AG09309 (cell line): ENCODE measurements at regions not wholly inside any gene's neighbourhood (a gene's known extent, or its start where the extent isn't known, plus 50 kb on each side); places are given as distances from the start of the nearest gene placed in this dataset.

Experiments used
- DNase-seq: peaks from one replicate; pipeline ENCODE4 v3.0.0-alpha.2; 2010; ENCODE audit warnings: low read depth
- H3K4me3 ChIP-seq: 2 replicates; pipeline ENCODE4 v1.5.1; 2011; ENCODE audit warnings: mild to moderate bottlenecking, low read depth, low read length, moderate library complexity; ENCODE audit not compliant: control insufficient read depth
- TF ChIP-seq, protein P1 (sequence below): IDR thresholded peaks from 2 replicates; pipeline ENCODE4 v1.5.1; 2011; ENCODE audit warnings: mild to moderate bottlenecking, low read depth, low read length, inconsistent platforms; ENCODE audit not compliant: insufficient read depth, control insufficient read depth; ENCODE audit errors: missing control alignments

DNA sequence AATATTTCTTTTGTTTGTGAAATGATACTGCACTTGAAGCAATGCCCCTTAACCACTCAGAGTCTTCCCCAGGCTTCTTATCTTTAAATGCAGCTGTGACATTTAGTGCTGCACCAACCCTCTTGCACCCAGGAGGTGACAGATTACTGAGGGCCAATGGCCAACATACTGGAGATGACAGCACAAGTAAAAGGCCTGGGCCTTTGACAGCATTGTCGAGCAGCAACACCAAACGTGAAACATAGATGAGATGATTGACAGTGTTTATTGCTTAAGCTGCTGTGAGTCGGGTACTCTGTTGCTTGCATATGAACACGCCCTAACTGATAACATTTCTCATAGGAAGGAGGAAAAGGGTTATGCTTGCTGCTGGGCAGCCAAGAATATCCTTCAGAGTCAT, 80.3 kb downstream of the THNSL2 start:
- no peak overlapping the region for H3K4me3 ChIP-seq

DNA sequence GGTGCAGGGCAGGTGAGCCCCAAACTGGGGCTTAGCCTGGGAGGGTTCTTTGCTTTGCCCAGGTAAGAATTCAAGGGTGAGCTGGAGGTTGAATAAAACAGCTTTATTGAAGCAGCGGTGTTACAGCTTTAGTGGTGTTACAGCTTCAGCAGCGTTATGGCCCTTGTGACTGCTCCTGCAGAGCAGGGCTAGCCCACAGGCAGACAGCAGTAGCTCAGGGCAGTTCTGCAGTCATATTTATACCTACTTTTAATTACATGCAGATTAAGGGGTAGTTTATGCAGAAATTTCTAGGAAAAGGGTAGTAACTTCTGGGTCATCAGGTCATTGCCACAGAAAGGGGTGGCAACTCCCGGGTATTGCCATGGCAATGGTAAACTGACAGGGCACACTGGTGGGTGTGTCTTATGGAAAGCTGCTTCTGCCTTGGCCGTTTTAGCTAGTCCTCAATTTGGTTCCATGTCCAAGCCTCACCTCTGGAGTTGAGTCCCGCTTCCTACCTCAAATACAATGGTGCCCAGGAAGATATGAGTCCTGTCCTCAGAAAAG, 78.2 kb downstream of the THNSL2 start:
- no peak for DNase-seq
- TF ChIP-seq, protein P1, sequence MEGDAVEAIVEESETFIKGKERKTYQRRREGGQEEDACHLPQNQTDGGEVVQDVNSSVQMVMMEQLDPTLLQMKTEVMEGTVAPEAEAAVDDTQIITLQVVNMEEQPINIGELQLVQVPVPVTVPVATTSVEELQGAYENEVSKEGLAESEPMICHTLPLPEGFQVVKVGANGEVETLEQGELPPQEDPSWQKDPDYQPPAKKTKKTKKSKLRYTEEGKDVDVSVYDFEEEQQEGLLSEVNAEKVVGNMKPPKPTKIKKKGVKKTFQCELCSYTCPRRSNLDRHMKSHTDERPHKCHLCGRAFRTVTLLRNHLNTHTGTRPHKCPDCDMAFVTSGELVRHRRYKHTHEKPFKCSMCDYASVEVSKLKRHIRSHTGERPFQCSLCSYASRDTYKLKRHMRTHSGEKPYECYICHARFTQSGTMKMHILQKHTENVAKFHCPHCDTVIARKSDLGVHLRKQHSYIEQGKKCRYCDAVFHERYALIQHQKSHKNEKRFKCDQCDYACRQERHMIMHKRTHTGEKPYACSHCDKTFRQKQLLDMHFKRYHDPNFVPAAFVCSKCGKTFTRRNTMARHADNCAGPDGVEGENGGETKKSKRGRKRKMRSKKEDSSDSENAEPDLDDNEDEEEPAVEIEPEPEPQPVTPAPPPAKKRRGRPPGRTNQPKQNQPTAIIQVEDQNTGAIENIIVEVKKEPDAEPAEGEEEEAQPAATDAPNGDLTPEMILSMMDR: no peak
- H3K4me3 ChIP-seq: no peak overlapping the region

More for the DNA sequence above, 80.3 kb downstream of the THNSL2 start:
- no peak for DNase-seq
- TF ChIP-seq, protein P1: no peak

DNA sequence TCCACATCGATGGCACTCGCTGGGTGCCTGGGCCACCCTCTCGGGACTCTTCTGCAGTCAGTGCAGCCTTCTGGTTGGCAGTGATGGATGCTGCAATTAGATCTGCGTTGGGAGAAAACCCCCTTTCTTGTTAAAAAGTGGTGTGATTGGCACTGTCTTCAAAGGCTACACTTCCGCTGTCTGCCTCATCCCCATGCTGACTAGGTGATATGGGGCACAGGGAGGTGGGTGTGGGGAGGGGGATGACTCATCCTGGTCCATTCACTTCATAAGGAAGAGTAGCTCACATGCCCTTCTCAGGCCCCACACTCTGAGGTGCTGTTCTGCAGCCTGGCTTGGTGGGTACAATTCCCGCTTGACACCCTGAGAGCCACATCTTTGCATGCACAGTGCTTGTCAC, 77.4 kb downstream of the THNSL2 start:
- no peak overlapping the region for H3K4me3 ChIP-seq
- TF ChIP-seq, protein P1: no peak
- DNase-seq: no peak

DNA sequence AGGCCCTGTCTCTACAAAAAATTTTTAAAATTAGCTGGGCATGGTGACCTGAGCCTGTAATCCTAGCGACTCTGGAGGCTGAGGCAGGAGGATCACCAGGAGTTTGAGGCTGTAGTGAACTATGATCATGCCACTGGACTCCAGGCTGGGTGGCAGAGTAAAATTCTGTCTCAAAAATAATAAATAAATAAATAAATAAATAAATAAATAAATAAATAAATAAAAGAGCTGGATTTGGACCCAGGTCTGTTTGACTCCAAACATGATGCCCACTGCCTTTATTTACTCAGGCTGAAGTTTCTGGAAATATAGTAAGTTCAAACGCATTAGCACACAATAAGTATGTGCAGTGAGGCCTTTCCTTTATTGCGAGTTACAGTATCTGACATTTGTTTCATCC, 75.0 kb downstream of the THNSL2 start:
- no peak for DNase-seq
- TF ChIP-seq, protein P1: no peak
- H3K4me3 ChIP-seq: no peak overlapping the region

DNA sequence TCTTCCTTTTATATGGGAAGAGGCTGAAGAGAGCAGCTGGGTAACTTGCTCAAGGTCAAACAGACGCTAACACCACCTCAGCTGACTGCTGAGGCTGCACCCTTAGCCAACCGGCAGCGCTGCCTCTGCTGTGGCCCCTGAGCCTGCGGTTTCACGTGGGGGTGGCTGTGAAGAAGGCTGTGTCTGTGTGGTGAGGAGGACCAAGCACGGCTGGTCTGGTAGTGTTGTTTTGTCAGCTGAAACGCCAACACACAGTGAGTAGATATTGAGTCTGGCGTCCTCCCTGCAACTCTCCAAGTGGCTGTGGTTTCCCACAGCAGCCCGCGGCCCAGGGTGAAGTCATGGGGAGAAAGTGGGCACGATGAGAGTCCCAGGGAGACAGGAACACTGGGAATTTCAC, 69.6 kb downstream of the THNSL2 start:
- TF ChIP-seq, protein P1: no peak
- DNase-seq: no peak
- no peak overlapping the region for H3K4me3 ChIP-seq

DNA sequence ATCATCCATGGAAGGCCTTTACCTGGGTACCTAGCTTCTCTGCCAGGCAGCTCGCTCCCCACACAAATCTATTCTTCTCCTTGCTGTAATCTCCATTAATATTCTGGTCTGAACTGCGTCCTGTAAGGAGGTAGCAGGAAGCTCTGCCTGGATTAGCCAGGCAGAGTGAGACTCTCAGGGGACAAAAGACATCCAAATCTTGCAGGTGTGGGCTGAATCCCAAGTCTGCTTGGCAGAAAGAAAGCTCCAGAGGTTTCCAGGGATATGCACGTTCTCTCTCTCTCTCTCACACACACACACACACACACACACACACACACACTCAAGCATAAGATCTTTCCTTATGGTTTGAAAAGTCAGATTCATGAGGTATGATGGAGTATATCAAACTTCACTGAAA, 66.5 kb downstream of the THNSL2 start:
- DNase-seq: no peak
- no peak overlapping the region for H3K4me3 ChIP-seq
- TF ChIP-seq, protein P1: no peak
